ENCODE measurements at regions not wholly inside any gene's neighbourhood (a gene's known extent, or its start where the extent isn't known, plus 50 kb on each side); places are given as distances from the start of the nearest gene placed in this dataset.
A peak's percentile ranks its signal among the peaks of the same experiment; 100 is the strongest.
"Not testable (repeated sequence)": the region's sequence is repeated elsewhere in the genome, so short reads cannot be mapped to it uniquely, and the experiment has no call there.

GRCh38 chr13:54091884-54092283 is 1063.3 kb downstream of the OLFM4 start:
- H3K4me2 ChIP-seq (ENCODE audit: low read length), result no peak overlapping the region
- no peaks in the 10 kb centered on the region for H3K4me1 ChIP-seq (ENCODE audit: control insufficient read depth in 1 of 2, insufficient read depth in 2 of 2, low read length in 2 of 2)
- H3K79me1 ChIP-seq (ENCODE audit: low read length), result no peaks in the 10 kb centered on the region
- no peaks in the 10 kb centered on the region for H3K36me3 ChIP-seq (ENCODE audit: control insufficient read depth in 1 of 2, insufficient read depth in 2 of 2, low read length in 2 of 2)
- no peak overlapping the region for H3K23ac ChIP-seq (ENCODE audit: low read length)
- no peaks in the 10 kb centered on the region for H3K9me3 ChIP-seq (ENCODE audit: insufficient read depth, low read depth, low read length)
- no peak overlapping the region for H2BK5ac ChIP-seq (ENCODE audit: low read depth, low read length, poor library complexity)
- H3K14ac ChIP-seq (ENCODE audit: low read length), result no peak overlapping the region
- H3K4ac ChIP-seq (ENCODE audit: low read depth, low read length), result no peak overlapping the region
- H4K12ac ChIP-seq (ENCODE audit: low read depth, low read length), result no peak overlapping the region
- no peak overlapping the region for H3K18ac ChIP-seq (ENCODE audit: low read length)
- H3K27ac ChIP-seq (ENCODE audit: low read depth, low read length), result no peak overlapping the region
- no peak overlapping the region for H3K9ac ChIP-seq (ENCODE audit: low read length)
- H3K27me3 ChIP-seq (ENCODE audit: insufficient read depth, low read length), result no peaks in the 10 kb centered on the region
- no peak overlapping the region for H4K8ac ChIP-seq (ENCODE audit: low read depth, low read length)
- H2AK5ac ChIP-seq (ENCODE audit: low read length), result no peak overlapping the region
- no peak overlapping the region for H2BK12ac ChIP-seq (ENCODE audit: low read length)
- H3K79me2 ChIP-seq (ENCODE audit: control insufficient read depth, insufficient read depth, low read length, poor library complexity), result no peaks in the 10 kb centered on the region
- no CpG with 5 or more reads among the region's 1 CpG for WGBS (ENCODE audit: extremely low coverage, insufficient coverage, insufficient read length)
- no peak overlapping the region for H2BK120ac ChIP-seq (ENCODE audit: insufficient read depth, low read length, poor library complexity)
- DNase-seq, result no peak
- no peak overlapping the region for H3K4me3 ChIP-seq (ENCODE audit: low read depth, low read length)
- H4K91ac ChIP-seq (ENCODE audit: low read depth, low read length), result no peak overlapping the region
- no peak overlapping the region for H2AFZ ChIP-seq (ENCODE audit: insufficient read depth, low read length, poor library complexity)

GRCh38 chr13:54092686-54093085 is 1064.1 kb downstream of the OLFM4 start:
- H3K27me3 ChIP-seq (ENCODE audit: insufficient read depth, low read length), result no peaks in the 10 kb centered on the region
- H3K4ac ChIP-seq (ENCODE audit: low read depth, low read length), result no peak overlapping the region
- H3K79me1 ChIP-seq (ENCODE audit: low read length), result no peaks in the 10 kb centered on the region
- no peak overlapping the region for H2BK5ac ChIP-seq (ENCODE audit: low read depth, low read length, poor library complexity)
- no peaks in the 10 kb centered on the region for H3K4me1 ChIP-seq (ENCODE audit: control insufficient read depth in 1 of 2, insufficient read depth in 2 of 2, low read length in 2 of 2)
- no peak overlapping the region for H3K14ac ChIP-seq (ENCODE audit: low read length)
- H2BK120ac ChIP-seq (ENCODE audit: insufficient read depth, low read length, poor library complexity), result no peak overlapping the region
- H2AFZ ChIP-seq (ENCODE audit: insufficient read depth, low read length, poor library complexity), result no peak overlapping the region
- H4K91ac ChIP-seq (ENCODE audit: low read depth, low read length), result no peak overlapping the region
- H3K36me3 ChIP-seq (ENCODE audit: control insufficient read depth in 1 of 2, insufficient read depth in 2 of 2, low read length in 2 of 2), result no peaks in the 10 kb centered on the region
- no peak overlapping the region for H3K18ac ChIP-seq (ENCODE audit: low read length)
- H2AK5ac ChIP-seq (ENCODE audit: low read length), result no peak overlapping the region
- H3K79me2 ChIP-seq (ENCODE audit: control insufficient read depth, insufficient read depth, low read length, poor library complexity), result no peaks in the 10 kb centered on the region
- DNase-seq, result no peak
- no peak overlapping the region for H3K4me3 ChIP-seq (ENCODE audit: low read depth, low read length)
- H3K23ac ChIP-seq (ENCODE audit: low read length), result no peak overlapping the region
- H3K9me3 ChIP-seq (ENCODE audit: insufficient read depth, low read depth, low read length), result no peaks in the 10 kb centered on the region
- H2BK12ac ChIP-seq (ENCODE audit: low read length), result no peak overlapping the region
- WGBS (ENCODE audit: extremely low coverage, insufficient coverage, insufficient read length), result no CpG with 5 or more reads among the region's 8 CpGs
- no peak overlapping the region for H3K9ac ChIP-seq (ENCODE audit: low read length)
- no peak overlapping the region for H4K8ac ChIP-seq (ENCODE audit: low read depth, low read length)
- no peak overlapping the region for H3K4me2 ChIP-seq (ENCODE audit: low read length)
- H4K12ac ChIP-seq (ENCODE audit: low read depth, low read length), result no peak overlapping the region
- H3K27ac ChIP-seq (ENCODE audit: low read depth, low read length), result no peak overlapping the region

GRCh38 chr13:54110597-54110996 is 1082.0 kb downstream of the OLFM4 start:
- Histone ChIP-seq H3K27me3 (ENCODE audit: insufficient read depth, low read length) (no peaks in the 10 kb centered on the region), H2BK5ac (ENCODE audit: low read depth, low read length, poor library complexity) (no peak overlapping the region), H3K23ac (ENCODE audit: low read length) (no peak overlapping the region), H2BK120ac (ENCODE audit: insufficient read depth, low read length, poor library complexity) (no peak overlapping the region), H3K9me3 (ENCODE audit: insufficient read depth, low read depth, low read length) (no peaks in the 10 kb centered on the region), H3K4me1 (ENCODE audit: control insufficient read depth in 1 of 2, insufficient read depth in 2 of 2, low read length in 2 of 2) (no peaks in the 10 kb centered on the region), H4K91ac (ENCODE audit: low read depth, low read length) (no peak overlapping the region), H4K8ac (ENCODE audit: low read depth, low read length) (no peak overlapping the region), H3K36me3 (ENCODE audit: control insufficient read depth in 1 of 2, insufficient read depth in 2 of 2, low read length in 2 of 2) (no peaks in the 10 kb centered on the region), H3K4me3 (ENCODE audit: low read depth, low read length) (no peak overlapping the region), H3K14ac (ENCODE audit: low read length) (no peak overlapping the region), H3K79me1 (ENCODE audit: low read length) (no peaks in the 10 kb centered on the region), H4K12ac (ENCODE audit: low read depth, low read length) (no peak overlapping the region), H3K79me2 (ENCODE audit: control insufficient read depth, insufficient read depth, low read length, poor library complexity) (no peaks in the 10 kb centered on the region), H3K9ac (ENCODE audit: low read length) (no peak overlapping the region), H2BK12ac (ENCODE audit: low read length) (no peak overlapping the region), H2AFZ (ENCODE audit: insufficient read depth, low read length, poor library complexity) (no peak overlapping the region), H3K4ac (ENCODE audit: low read depth, low read length) (no peak overlapping the region), H3K27ac (ENCODE audit: low read depth, low read length) (no peak overlapping the region), H2AK5ac (ENCODE audit: low read length) (no peak overlapping the region), H3K18ac (ENCODE audit: low read length) (no peak overlapping the region), H3K4me2 (ENCODE audit: low read length) (no peak overlapping the region)
- DNase-seq, result no peak

GRCh38 chr13:54124700-54125099 is 1096.1 kb downstream of the OLFM4 start:
- Histone ChIP-seq H3K4ac (ENCODE audit: low read depth, low read length) (no peak overlapping the region), H3K18ac (ENCODE audit: low read length) (no peak overlapping the region), H3K9ac (ENCODE audit: low read length) (no peak overlapping the region), H4K8ac (ENCODE audit: low read depth, low read length) (no peak overlapping the region), H3K4me3 (ENCODE audit: low read depth, low read length) (no peak overlapping the region), H3K14ac (ENCODE audit: low read length) (no peak overlapping the region), H4K91ac (ENCODE audit: low read depth, low read length) (no peak overlapping the region), H2AK5ac (ENCODE audit: low read length) (no peak overlapping the region), H3K36me3 (ENCODE audit: control insufficient read depth in 1 of 2, insufficient read depth in 2 of 2, low read length in 2 of 2) (no peaks in the 10 kb centered on the region), H3K79me2 (ENCODE audit: control insufficient read depth, insufficient read depth, low read length, poor library complexity) (no peaks in the 10 kb centered on the region), H3K4me2 (ENCODE audit: low read length) (no peak overlapping the region), H3K27ac (ENCODE audit: low read depth, low read length) (no peak overlapping the region), H2BK5ac (ENCODE audit: low read depth, low read length, poor library complexity) (no peak overlapping the region), H3K4me1 (ENCODE audit: control insufficient read depth in 1 of 2, insufficient read depth in 2 of 2, low read length in 2 of 2) (no peaks in the 10 kb centered on the region), H2BK12ac (ENCODE audit: low read length) (no peak overlapping the region), H3K79me1 (ENCODE audit: low read length) (no peaks in the 10 kb centered on the region), H3K23ac (ENCODE audit: low read length) (no peak overlapping the region), H2AFZ (ENCODE audit: insufficient read depth, low read length, poor library complexity) (no peak overlapping the region), H3K9me3 (ENCODE audit: insufficient read depth, low read depth, low read length) (no peaks in the 10 kb centered on the region), H3K27me3 (ENCODE audit: insufficient read depth, low read length) (no peaks in the 10 kb centered on the region), H4K12ac (ENCODE audit: low read depth, low read length) (no peak overlapping the region), H2BK120ac (ENCODE audit: insufficient read depth, low read length, poor library complexity) (no peak overlapping the region)
- DNase-seq, result peak; percentile 5 to 42
- no CpG with 5 or more reads among the region's 3 CpGs for WGBS (ENCODE audit: extremely low coverage, insufficient coverage, insufficient read length)

GRCh38 chr13:54130931-54131330 is 1102.3 kb downstream of the OLFM4 start:
- not testable (repeated sequence) for H2BK120ac ChIP-seq (ENCODE audit: insufficient read depth, low read length, poor library complexity); H2BK5ac ChIP-seq (ENCODE audit: low read depth, low read length, poor library complexity); H3K79me2 ChIP-seq (ENCODE audit: control insufficient read depth, insufficient read depth, low read length, poor library complexity); H3K27ac ChIP-seq (ENCODE audit: low read depth, low read length); H4K91ac ChIP-seq (ENCODE audit: low read depth, low read length); H3K14ac ChIP-seq (ENCODE audit: low read length); H3K27me3 ChIP-seq (ENCODE audit: insufficient read depth, low read length); H2BK12ac ChIP-seq (ENCODE audit: low read length); H3K4ac ChIP-seq (ENCODE audit: low read depth, low read length); H3K4me3 ChIP-seq (ENCODE audit: low read depth, low read length); H3K4me1 ChIP-seq (ENCODE audit: control insufficient read depth in 1 of 2, insufficient read depth in 2 of 2, low read length in 2 of 2); H3K9me3 ChIP-seq (ENCODE audit: insufficient read depth, low read depth, low read length); H3K4me2 ChIP-seq (ENCODE audit: low read length); H2AFZ ChIP-seq (ENCODE audit: insufficient read depth, low read length, poor library complexity); H3K23ac ChIP-seq (ENCODE audit: low read length); H3K9ac ChIP-seq (ENCODE audit: low read length); H3K18ac ChIP-seq (ENCODE audit: low read length); H4K12ac ChIP-seq (ENCODE audit: low read depth, low read length); H3K36me3 ChIP-seq (ENCODE audit: control insufficient read depth in 1 of 2, insufficient read depth in 2 of 2, low read length in 2 of 2); H2AK5ac ChIP-seq (ENCODE audit: low read length); DNase-seq; H4K8ac ChIP-seq (ENCODE audit: low read depth, low read length); H3K79me1 ChIP-seq (ENCODE audit: low read length)
- no CpG with 5 or more reads among the region's 9 CpGs for WGBS (ENCODE audit: extremely low coverage, insufficient coverage, insufficient read length)
